HG02759 (cell line): ENCODE measurements at regions not wholly inside any gene's neighbourhood (a gene's known extent, or its start where the extent isn't known, plus 50 kb on each side); places are given as distances from the start of the nearest gene placed in this dataset.

Experiments
- ATAC-seq: cut with Tn5 transposase; IDR thresholded peaks from one replicate; pipeline ENCODE4 v1.9.1; 2021; ENCODE audit warnings: mild to moderate bottlenecking, moderate library complexity; ENCODE audit not compliant: unreplicated experiment

- ATAC-seq, result no peak
Measured at GRCh38 chr11:97794876-97795275, 1225.9 kb upstream of the CNTN5 start.

- no peak for ATAC-seq
Measured at GRCh38 chr11:97800891-97801290, 1219.9 kb upstream of the CNTN5 start.

GRCh38 chr11:97814325-97814959 lies 1206.3 kb upstream of the CNTN5 start:
- ATAC-seq, result no peak

- ATAC-seq, result no peak
Measured at GRCh38 chr11:97815667-97816066, 1205.1 kb upstream of the CNTN5 start.

- ATAC-seq, result no peak
Measured at GRCh38 chr11:97832451-97832850, 1188.3 kb upstream of the CNTN5 start.

GRCh38 chr11:97833412-97833811 lies 1187.3 kb upstream of the CNTN5 start:
- ATAC-seq, result no peak

GRCh38 chr11:97844016-97844415 lies 1176.7 kb upstream of the CNTN5 start:
- ATAC-seq, result no peak

GRCh38 chr11:97847730-97848129 lies 1173.0 kb upstream of the CNTN5 start:
- ATAC-seq, result no peak

GRCh38 chr11:97850701-97851100 lies 1170.0 kb upstream of the CNTN5 start:
- ATAC-seq, result no peak

- ATAC-seq, result no peak
Measured at GRCh38 chr11:97854357-97854756, 1166.4 kb upstream of the CNTN5 start.

- ATAC-seq, result no peak
Measured at GRCh38 chr11:97854877-97855276, 1165.9 kb upstream of the CNTN5 start.

GRCh38 chr11:97856666-97857065 lies 1164.1 kb upstream of the CNTN5 start:
- ATAC-seq, result no peak

GRCh38 chr11:97860237-97860636 lies 1160.5 kb upstream of the CNTN5 start:
- ATAC-seq, result no peak

GRCh38 chr11:97862021-97862420 lies 1158.7 kb upstream of the CNTN5 start:
- no peak for ATAC-seq

GRCh38 chr11:97865424-97866012 lies 1155.2 kb upstream of the CNTN5 start:
- ATAC-seq, result no peak

- ATAC-seq, result no peak
Measured at GRCh38 chr11:97871816-97872215, 1148.9 kb upstream of the CNTN5 start.

- no peak for ATAC-seq
Measured at GRCh38 chr11:97880209-97880608, 1140.5 kb upstream of the CNTN5 start.

GRCh38 chr11:97883086-97883485 lies 1137.7 kb upstream of the CNTN5 start:
- no peak for ATAC-seq

- ATAC-seq, result no peak
Measured at GRCh38 chr11:97888641-97889040, 1132.1 kb upstream of the CNTN5 start.

GRCh38 chr11:97890466-97890865 lies 1130.3 kb upstream of the CNTN5 start:
- no peak for ATAC-seq

GRCh38 chr11:97893612-97894011 lies 1127.1 kb upstream of the CNTN5 start:
- ATAC-seq, result no peak

GRCh38 chr11:97894978-97895377 lies 1125.8 kb upstream of the CNTN5 start:
- ATAC-seq, result no peak

GRCh38 chr11:97895572-97895971 lies 1125.2 kb upstream of the CNTN5 start:
- no peak for ATAC-seq
